Liver (tissue), 3 donors: ENCODE measurements at regions not wholly inside any gene's neighbourhood (a gene's known extent, or its start where the extent isn't known, plus 50 kb on each side); places are given as distances from the start of the nearest gene placed in this dataset.

Experiments
- ATF3 ChIP-seq: IDR thresholded peaks from 2 replicates; pipeline ENCODE4 v1.6.1; 2016; ENCODE audit warnings: antibody characterized with exemption
- CTCF ChIP-seq: fragments of 150-350 bp; IDR thresholded peaks from 2 replicates; pipeline ENCODE4 v1.5.1; 2017; ENCODE audit warnings: improper control_type of control experiment, low read depth, low read length; ENCODE audit not compliant: missing input control
- EGR1 ChIP-seq, 2 donors: IDR thresholded peaks; 2 replicates each; pipeline ENCODE4 v1.6.1; 2016 to 2018; ENCODE audit warnings: antibody characterized with exemption in 2 of 2, low read depth in 2 of 2
- FOXA2 ChIP-seq: IDR thresholded peaks from 2 replicates; pipeline ENCODE4 v1.6.1; 2016; ENCODE audit warnings: antibody characterized with exemption
- GABPA ChIP-seq, 2 donors: IDR thresholded peaks in 1 of 2; conservative IDR thresholded peaks in 1 of 2; 2 replicates each; pipeline ENCODE4 v1.6.1; 2016; ENCODE audit warnings: antibody characterized with exemption in 2 of 2, mild to moderate bottlenecking in 1 of 2, moderate library complexity in 1 of 2
- HNF4A ChIP-seq, 2 donors: conservative IDR thresholded peaks; 2 replicates each; pipeline ENCODE4 v1.6.1; 2016; ENCODE audit warnings: antibody characterized with exemption in 2 of 2, mild to moderate bottlenecking in 2 of 2
- HNF4G ChIP-seq: IDR thresholded peaks from 2 replicates; pipeline ENCODE4 v1.6.1; 2016; ENCODE audit warnings: antibody characterized with exemption
- RAD21 ChIP-seq, 2 donors: IDR thresholded peaks; 2 replicates each; pipeline ENCODE4 v1.6.1; 2016; ENCODE audit warnings: antibody characterized with exemption in 2 of 2, mild to moderate bottlenecking in 2 of 2
- REST ChIP-seq: IDR thresholded peaks from 2 replicates; pipeline ENCODE4 v1.6.1; 2016; ENCODE audit warnings: antibody characterized with exemption, mild to moderate bottlenecking
- RXRA ChIP-seq, 2 donors: IDR thresholded peaks; 2 replicates each; pipeline ENCODE4 v1.6.1; 2017 to 2018; ENCODE audit warnings: antibody characterized with exemption in 2 of 2, mild to moderate bottlenecking in 1 of 2
- SP1 ChIP-seq: IDR thresholded peaks from 2 replicates; pipeline ENCODE4 v1.6.1; 2018; ENCODE audit warnings: antibody characterized with exemption, mild to moderate bottlenecking
- TAF1 ChIP-seq: conservative IDR thresholded peaks from 2 replicates; pipeline ENCODE4 v1.6.1; 2016; ENCODE audit warnings: antibody characterized with exemption, mild to moderate bottlenecking
- donor health status: healthy.
- donor health status: healthy.

GRCh38 chr4:185895866-185896265, 83.9 kb upstream of the SORBS2 start:
- TF ChIP-seq GABPA (IDR thresholded peaks at IDR 0.05 in 1 of 2, conservative IDR thresholded peaks at IDR 0.05 in 1 of 2) (no peak), FOXA2 (no peak), TAF1 (no peak), CTCF (no peak), RXRA (IDR thresholded peaks at IDR 0.05) (no peak), RAD21 (IDR thresholded peaks at IDR 0.05) (no peak), ATF3 (no peak), EGR1 (IDR thresholded peaks at IDR 0.05; ENCODE audit: low read depth in 2 of 2) (no peak), REST (no peak), HNF4A (conservative IDR thresholded peaks at IDR 0.05) (no peak), SP1 (no peak), HNF4G (no peak)
